Fibroblast of villous mesenchyme (primary cell): ENCODE measurements at regions not wholly inside any gene's neighbourhood (a gene's known extent, or its start where the extent isn't known, plus 50 kb on each side); places are given as distances from the start of the nearest gene placed in this dataset.

Source experiments
- DNase-seq: peaks from one replicate; pipeline ENCODE4 v3.0.0-alpha.2; 2010; ENCODE audit warnings: low read depth
- H3K4me3 ChIP-seq: 2 replicates; pipeline ENCODE4 v1.5.1; 2011; ENCODE audit warnings: low read depth, mild to moderate bottlenecking, low read length
- CTCF ChIP-seq: IDR thresholded peaks from 2 replicates; pipeline ENCODE4 v1.5.1; 2012; ENCODE audit warnings: low read depth, mild to moderate bottlenecking, low read length; ENCODE audit not compliant: insufficient read depth

- no peak for TF ChIP-seq CTCF
- DNase-seq: no peak
- no peak overlapping the region for H3K4me3 ChIP-seq
Observed at GRCh38 chr9:81871695-81872094, 56.5 kb upstream of the SPATA31D4 start.

GRCh38 chr9:81874250-81874649, 54.0 kb upstream of the SPATA31D4 start:
- DNase-seq: no peak
- no peak for TF ChIP-seq CTCF
- H3K4me3 ChIP-seq: no peak overlapping the region

GRCh38 chr9:81874931-81875330, 53.3 kb upstream of the SPATA31D4 start:
- H3K4me3 ChIP-seq: no peak overlapping the region
- DNase-seq: peak; percentile 74
- no peak for TF ChIP-seq CTCF

- no peak for TF ChIP-seq CTCF
- H3K4me3 ChIP-seq: no peak overlapping the region
- DNase-seq: no peak
Observed at GRCh38 chr9:81877047-81877446, 51.2 kb upstream of the SPATA31D4 start.
